ENCODE measurements at regions not wholly inside any gene's neighbourhood (a gene's known extent, or its start where the extent isn't known, plus 50 kb on each side); places are given as distances from the start of the nearest gene placed in this dataset.

GRCh38 chr2:71806432-71806831, 341.2 kb downstream of the CYP26B1 start:
- no peaks in the 10 kb centered on the region for H3K36me3 ChIP-seq (replicated peaks; ENCODE audit: low read depth, low read length)
- no peak overlapping the region for H3K4me2 ChIP-seq (ENCODE audit: low read length)
- no peaks in the 10 kb centered on the region for H3K4me1 ChIP-seq (ENCODE audit: low read length)
- no peak overlapping the region for H2AFZ ChIP-seq (ENCODE audit: low read depth, low read length)
- H4K20me1 ChIP-seq (ENCODE audit: insufficient read depth, low read length): no peaks in the 10 kb centered on the region
- peaks cover 10% of the 10 kb centered on the region; the same call in 1 of the 2 replicates for H3K27me3 ChIP-seq (ENCODE audit: low read depth, low read length)
- no peak overlapping the region for H3K4me3 ChIP-seq (ENCODE audit: low read length)
- TF ChIP-seq EZH2phosphoT487 (IDR thresholded peaks at IDR 0.05; ENCODE audit: low read depth) (no peak), CTCF (IDR thresholded peaks at IDR 0.05; ENCODE audit: low read depth, low read length) (no peak)
- no peak overlapping the region for H3K27ac ChIP-seq (ENCODE audit: low read length)
- H3K79me2 ChIP-seq (ENCODE audit: low read length): no peaks in the 10 kb centered on the region
- H3K9me3 ChIP-seq (ENCODE audit: insufficient read depth, low read length): no peaks in the 10 kb centered on the region
- no peak overlapping the region for H3K9ac ChIP-seq (ENCODE audit: low read length)

- H3K4me2 ChIP-seq (ENCODE audit: low read length): no peak overlapping the region
- no peaks in the 10 kb centered on the region for H3K9me3 ChIP-seq (ENCODE audit: insufficient read depth, low read length)
- H2AFZ ChIP-seq (ENCODE audit: low read depth, low read length): no peak overlapping the region
- TF ChIP-seq CTCF (IDR thresholded peaks at IDR 0.05; ENCODE audit: low read depth, low read length): no peak
- no peak for TF ChIP-seq EZH2phosphoT487 (IDR thresholded peaks at IDR 0.05; ENCODE audit: low read depth)
- H3K27ac ChIP-seq (ENCODE audit: low read length): no peak overlapping the region
- H3K4me1 ChIP-seq (ENCODE audit: low read length): no peaks in the 10 kb centered on the region
- H3K4me3 ChIP-seq (ENCODE audit: low read length): no peak overlapping the region
- no peaks in the 10 kb centered on the region for H3K79me2 ChIP-seq (ENCODE audit: low read length)
- no peak overlapping the region for H3K9ac ChIP-seq (ENCODE audit: low read length)
- H3K27me3 ChIP-seq (ENCODE audit: low read depth, low read length): peaks cover 10% of the 10 kb centered on the region; the same call in 1 of the 2 replicates
- no peaks in the 10 kb centered on the region for H3K36me3 ChIP-seq (replicated peaks; ENCODE audit: low read depth, low read length)
- no peaks in the 10 kb centered on the region for H4K20me1 ChIP-seq (ENCODE audit: insufficient read depth, low read length)
Observed at GRCh38 chr2:71804281-71804751, 343.3 kb downstream of the CYP26B1 start.

GRCh38 chr2:71803398-71803797, 344.3 kb downstream of the CYP26B1 start:
- no peak for TF ChIP-seq EZH2phosphoT487 (IDR thresholded peaks at IDR 0.05; ENCODE audit: low read depth)
- TF ChIP-seq CTCF (IDR thresholded peaks at IDR 0.05; ENCODE audit: low read depth, low read length): no peak
- Histone ChIP-seq H2AFZ (ENCODE audit: low read depth, low read length) (no peak overlapping the region), H3K27ac (ENCODE audit: low read length) (no peak overlapping the region), H3K27me3 (ENCODE audit: low read depth, low read length) (peaks cover 10% of the 10 kb centered on the region; the same call in 1 of the 2 replicates), H4K20me1 (ENCODE audit: insufficient read depth, low read length) (no peaks in the 10 kb centered on the region), H3K4me3 (ENCODE audit: low read length) (no peak overlapping the region), H3K36me3 (replicated peaks; ENCODE audit: low read depth, low read length) (no peaks in the 10 kb centered on the region), H3K9ac (ENCODE audit: low read length) (no peak overlapping the region), H3K4me1 (ENCODE audit: low read length) (no peaks in the 10 kb centered on the region), H3K9me3 (ENCODE audit: insufficient read depth, low read length) (no peaks in the 10 kb centered on the region), H3K79me2 (ENCODE audit: low read length) (no peaks in the 10 kb centered on the region), H3K4me2 (ENCODE audit: low read length) (no peak overlapping the region)

GRCh38 chr2:71802556-71802955, 345.1 kb downstream of the CYP26B1 start:
- Histone ChIP-seq H2AFZ (ENCODE audit: low read depth, low read length) (no peak overlapping the region), H3K27ac (ENCODE audit: low read length) (no peak overlapping the region), H3K4me3 (ENCODE audit: low read length) (no peak overlapping the region), H3K4me1 (ENCODE audit: low read length) (no peaks in the 10 kb centered on the region), H3K27me3 (ENCODE audit: low read depth, low read length) (peaks cover 10% of the 10 kb centered on the region; the same call in 1 of the 2 replicates), H3K4me2 (ENCODE audit: low read length) (no peak overlapping the region), H3K9ac (ENCODE audit: low read length) (no peak overlapping the region), H3K9me3 (ENCODE audit: insufficient read depth, low read length) (no peaks in the 10 kb centered on the region), H3K79me2 (ENCODE audit: low read length) (no peaks in the 10 kb centered on the region), H4K20me1 (ENCODE audit: insufficient read depth, low read length) (no peaks in the 10 kb centered on the region), H3K36me3 (replicated peaks; ENCODE audit: low read depth, low read length) (no peaks in the 10 kb centered on the region)
- no peak for TF ChIP-seq CTCF (IDR thresholded peaks at IDR 0.05; ENCODE audit: low read depth, low read length)
- TF ChIP-seq EZH2phosphoT487 (IDR thresholded peaks at IDR 0.05; ENCODE audit: low read depth): no peak
